NCI-H524 treated with DMSO at 0.1 percent for 48 hours (cell line): ENCODE measurements at regions not wholly inside any gene's neighbourhood (a gene's known extent, or its start where the extent isn't known, plus 50 kb on each side); places are given as distances from the start of the nearest gene placed in this dataset.
"Not testable (repeated sequence)": the region's sequence is repeated elsewhere in the genome, so short reads cannot be mapped to it uniquely, and the experiment has no call there.

Source experiments
- DNase-seq: peaks from one replicate; lab custom pipeline; 2025; lab: John Stamatoyannopoulos, UW

DNA sequence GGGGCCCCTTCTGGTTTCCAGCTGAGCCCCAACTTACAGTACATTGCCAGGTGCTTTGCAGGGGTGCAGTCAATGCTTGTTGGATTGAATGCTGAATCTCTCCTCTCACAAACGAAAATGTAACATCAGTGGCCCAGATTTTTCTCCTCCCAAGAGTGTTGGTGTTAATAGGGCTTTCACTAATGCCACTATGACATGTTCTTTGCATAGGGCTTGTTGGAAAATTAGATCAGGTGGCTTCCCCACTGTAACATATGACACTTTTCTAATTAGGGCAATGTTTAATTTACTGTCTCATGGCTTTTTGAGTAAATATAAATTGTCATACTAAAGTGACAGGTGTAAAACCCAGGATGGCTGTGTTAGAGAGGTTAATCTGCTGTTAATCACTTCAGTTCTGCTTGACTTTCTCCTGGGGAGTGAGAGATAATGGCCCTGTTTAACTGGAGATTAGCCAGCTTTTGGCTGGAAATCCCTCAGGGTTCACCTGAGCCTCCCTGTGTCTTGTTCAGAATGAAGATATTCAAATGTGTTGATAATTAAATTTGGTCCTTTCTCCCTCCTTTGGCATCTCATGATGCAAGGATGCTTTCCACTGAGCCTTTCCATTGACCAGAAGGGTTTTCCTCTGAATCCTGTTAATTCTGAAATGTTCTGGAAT, 502.3 kb downstream of the RBFOX1 start:
- DNase-seq = peak; percentile 19

DNA sequence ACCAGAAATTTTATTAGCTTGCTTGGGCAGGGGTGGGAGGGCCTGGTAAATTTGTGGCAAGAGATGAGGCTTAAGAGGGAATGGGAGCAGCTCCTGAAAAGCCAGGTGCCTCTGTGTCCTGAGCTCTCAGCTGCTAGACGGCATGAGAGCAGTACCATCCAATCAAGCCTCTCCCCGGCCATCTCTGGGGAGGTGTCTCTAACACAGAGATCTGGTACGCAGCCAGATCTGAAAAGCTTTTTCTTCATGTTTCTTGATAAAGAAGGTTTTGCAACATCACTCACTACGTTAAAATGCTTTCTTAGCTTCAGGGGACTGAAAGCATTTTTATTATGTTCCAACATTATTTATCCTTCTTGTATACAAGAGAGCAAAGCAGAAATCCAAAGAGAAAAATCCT, 488.2 kb downstream of the RBFOX1 start:
- DNase-seq = no peak

DNA sequence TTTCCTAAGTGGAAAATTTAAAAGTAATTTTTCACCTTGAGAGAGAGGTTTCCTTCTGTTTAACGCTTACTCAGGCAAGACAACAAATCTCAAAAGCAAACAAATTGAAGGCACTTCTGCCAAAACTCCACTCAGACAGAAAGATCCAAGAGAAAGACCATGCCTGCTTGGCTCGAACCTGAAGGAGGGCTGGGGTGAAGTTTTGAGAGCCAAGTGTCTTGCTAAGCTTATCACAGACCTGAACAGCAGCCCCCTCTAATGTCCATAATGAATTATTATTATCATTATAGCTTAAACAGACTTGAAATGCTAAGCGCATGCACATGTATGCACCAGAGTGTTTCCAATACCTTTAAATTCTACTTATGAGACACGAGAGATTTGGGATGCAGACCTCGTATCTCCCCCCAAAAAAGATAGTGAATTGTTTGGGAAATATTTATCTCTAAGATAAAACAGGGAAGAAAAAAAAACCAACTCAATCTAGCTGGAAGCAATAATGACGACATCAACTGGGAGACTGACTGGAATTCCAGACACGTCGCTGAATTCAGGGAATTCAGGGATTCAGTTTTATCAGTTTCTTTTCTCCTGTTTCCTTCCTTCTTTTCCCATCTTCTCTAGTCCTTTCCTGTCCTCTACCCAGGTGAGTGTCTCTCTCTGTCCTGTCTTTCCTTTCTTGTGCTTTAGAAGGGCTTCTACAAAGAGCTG, 473.2 kb downstream of the RBFOX1 start:
- DNase-seq = no peak

DNA sequence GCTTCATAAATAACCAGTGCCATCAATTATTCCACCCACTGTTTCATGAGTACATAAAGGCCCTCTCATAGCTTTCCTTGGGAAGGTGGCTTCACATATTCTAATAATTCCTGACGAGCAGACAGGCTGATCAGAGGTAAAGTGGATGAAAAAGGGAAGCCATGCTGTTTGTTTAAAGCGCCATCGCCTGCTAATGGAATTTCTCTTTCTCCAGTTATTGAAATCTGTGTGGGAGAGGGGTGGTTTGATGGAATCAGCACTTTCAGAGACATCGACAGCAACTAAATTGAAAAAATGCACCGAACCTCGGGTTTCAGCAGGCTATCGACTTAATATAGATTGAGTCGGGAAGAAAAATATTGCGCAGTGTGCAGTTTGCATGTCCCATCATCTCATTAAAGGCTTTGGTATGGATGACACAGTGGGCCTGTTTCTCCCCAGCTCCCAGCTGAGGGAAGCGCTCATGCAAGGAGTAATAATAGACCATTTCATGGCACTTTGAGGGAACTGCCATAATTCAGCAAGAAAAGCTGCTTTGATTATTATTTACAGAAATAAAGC, 472.1 kb downstream of the RBFOX1 start:
- DNase-seq = no peak

DNA sequence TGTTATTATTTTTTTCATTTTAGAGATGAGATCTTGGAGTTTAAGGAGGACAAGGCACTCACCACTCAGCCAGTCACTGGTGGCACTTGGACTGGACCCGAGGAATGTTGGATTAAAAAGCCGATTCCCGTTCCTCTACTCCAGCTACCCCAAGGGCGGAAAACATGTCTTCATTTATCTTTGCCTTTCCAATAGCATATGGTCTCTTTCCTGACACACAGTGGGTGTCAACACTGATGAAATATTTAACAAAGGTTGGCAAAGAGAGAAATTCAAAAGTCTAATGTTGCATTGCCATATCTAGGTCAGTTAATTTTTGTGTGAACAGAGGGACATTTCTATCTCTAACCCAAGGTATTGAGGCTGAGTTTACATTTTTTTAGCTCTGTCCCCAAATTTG, 459.7 kb downstream of the RBFOX1 start:
- no peak for DNase-seq

GRCh38 chr16:7791028-7791590, 458.5 kb downstream of the RBFOX1 start:
- DNase-seq = no peak

- no peak for DNase-seq
These were observed 442.4 kb downstream of the RBFOX1 start for GRCh38 chr16:7775072-7775488.

DNA sequence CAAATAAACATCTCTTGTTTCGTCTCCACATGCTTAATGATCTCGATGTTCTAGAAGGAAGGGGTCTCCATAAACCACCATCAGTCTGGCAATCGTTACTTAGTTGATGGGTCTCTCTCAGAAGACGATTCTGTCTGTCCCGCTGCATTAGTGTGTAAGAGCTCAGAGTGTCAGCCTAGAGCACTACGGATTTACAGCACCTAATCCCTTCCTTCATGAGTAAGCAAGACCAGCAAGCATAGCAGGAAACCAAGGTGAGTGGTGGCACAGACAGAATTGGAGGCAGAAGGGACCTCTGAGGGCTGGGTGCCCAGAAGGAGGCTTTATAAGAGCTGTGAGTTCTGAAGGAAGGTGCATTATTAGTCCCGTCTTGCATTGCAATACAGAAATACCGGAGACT, 440.1 kb downstream of the RBFOX1 start:
- DNase-seq = no peak

DNA sequence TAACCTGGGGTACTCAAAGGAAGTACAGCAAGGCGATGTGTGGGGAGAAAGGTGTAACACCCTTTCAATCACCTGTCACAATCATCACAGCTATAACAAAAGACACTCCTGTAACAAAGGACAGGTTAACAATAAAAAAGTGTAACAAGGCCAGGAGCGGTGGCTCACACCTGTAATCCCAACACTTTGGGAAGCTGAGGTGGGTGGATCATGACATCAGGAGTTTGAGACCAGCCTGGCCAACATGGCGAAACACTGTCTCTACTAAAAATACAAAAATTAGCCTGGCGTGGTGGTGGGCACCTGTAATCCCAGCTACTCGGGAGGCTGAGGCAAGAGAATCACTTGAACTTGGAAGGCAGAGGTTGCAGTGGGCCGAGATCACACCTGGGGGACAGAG, 436.4 kb downstream of the RBFOX1 start:
- DNase-seq = not testable (repeated sequence)

DNA sequence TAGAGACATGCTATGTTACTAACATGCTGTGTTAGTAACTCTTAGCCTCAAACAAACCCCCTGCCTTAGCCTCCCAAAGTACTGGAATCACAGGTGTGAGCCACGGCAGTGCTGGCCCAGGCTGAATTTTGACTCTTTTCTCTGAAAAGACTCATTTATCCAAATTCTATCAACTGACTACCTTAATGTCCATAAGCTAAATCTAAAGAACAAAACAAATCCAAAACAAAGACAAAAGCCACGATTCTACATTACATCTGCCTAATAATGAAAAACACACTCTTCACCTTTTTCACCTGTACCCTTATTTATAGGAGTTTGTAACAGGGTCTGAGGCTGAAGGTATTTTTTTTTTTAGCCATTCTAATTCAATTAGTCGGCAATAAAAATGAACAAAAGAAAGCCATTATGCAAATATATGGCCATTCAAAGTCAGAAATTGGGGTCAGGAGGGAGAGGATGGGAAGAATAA, 432.5 kb downstream of the RBFOX1 start:
- no peak for DNase-seq

DNA sequence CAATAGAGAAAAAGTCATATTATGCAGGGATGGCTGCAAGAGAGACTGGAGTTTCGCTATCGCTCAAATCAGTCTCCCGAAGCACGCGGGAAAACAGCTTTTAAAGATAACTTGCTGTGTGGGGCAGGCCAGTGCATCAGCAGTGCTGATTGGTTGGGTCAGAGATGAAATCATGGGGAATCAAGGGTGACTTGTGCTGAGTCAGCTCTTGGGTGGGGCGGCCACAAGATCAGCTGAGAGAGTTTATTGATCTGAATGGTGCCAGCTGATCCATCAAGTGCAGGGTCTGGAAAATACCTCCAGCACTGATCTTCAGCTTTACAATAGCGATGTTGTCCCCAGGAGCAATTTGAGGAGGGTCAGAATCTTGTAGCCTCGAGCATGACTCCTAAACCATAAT, 430.5 kb downstream of the RBFOX1 start:
- no peak for DNase-seq
